HEK293 (cell line): ENCODE measurements at regions not wholly inside any gene's neighbourhood (a gene's known extent, or its start where the extent isn't known, plus 50 kb on each side); places are given as distances from the start of the nearest gene placed in this dataset.

Source experiments
- CTCF ChIA-PET: fragments of 350-600 bp; formaldehyde crosslinking; extraction: SDS; loops from one replicate; lab custom pipeline; 2021; ENCODE audit warnings: antibody characterized with exemption; lab: Yijun Ruan, JAX
- POLR2A ChIA-PET: fragments of 300-600 bp; formaldehyde crosslinking; extraction: SDS; loops from one replicate; lab custom pipeline; 2020; ENCODE audit warnings: antibody characterized with exemption, inconsistent platforms; lab: Yijun Ruan, JAX
- H3K27ac ChIP-seq: fragments of 200-500 bp; sonication (Bioruptor generic); 2 replicates; pipeline ENCODE4 v1.5.1; 2014; ENCODE audit warnings: low read depth, low read length, control low read depth, inconsistent platforms; ENCODE audit errors: extremely low read depth
- H3K36me3 ChIP-seq, 2 experiments: fragments of 200-500 bp in 1 of 2; sonication (Bioruptor generic) in 1 of 2; 1 replicate in 1 of 2; 2 replicates in 1 of 2; pipeline ENCODE4 v1.5.1; 2014 to 2017; ENCODE audit warnings: inconsistent platforms in 2 of 2, low read length in 2 of 2; ENCODE audit not compliant: control insufficient read depth in 2 of 2, insufficient read depth in 1 of 2
- H3K4me1 ChIP-seq: fragments of 200-500 bp; sonication (Bioruptor generic); 2 replicates; pipeline ENCODE4 v1.5.1; 2014; ENCODE audit warnings: mild to moderate bottlenecking, low read length, inconsistent platforms; ENCODE audit not compliant: control insufficient read depth, insufficient read depth
- H3K4me3 ChIP-seq: 2 replicates; pipeline ENCODE4 v1.5.1; 2011; ENCODE audit warnings: low read depth, mild to moderate bottlenecking, control low read depth, low read length, moderate library complexity
- H3K9me3 ChIP-seq: fragments of 200-500 bp; sonication (Bioruptor generic); 2 replicates; pipeline ENCODE4 v1.5.1; 2014; ENCODE audit warnings: low read depth, low read length, inconsistent platforms; ENCODE audit not compliant: control insufficient read depth, insufficient read depth
- FEZF1 ChIP-seq: fragments of 450-650 bp; formaldehyde crosslinking; IDR thresholded peaks from 2 replicates; pipeline ENCODE4 v1.5.1; 2016; ENCODE audit warnings: missing biosample characterization, missing genetic modification characterization
- IKZF3 ChIP-seq: fragments of 450-650 bp; IDR thresholded peaks from 2 replicates; pipeline ENCODE4 v1.5.0; 2018; ENCODE audit warnings: missing biosample characterization, mild to moderate bottlenecking, missing genetic modification characterization, moderate library complexity
- KLF10 ChIP-seq: fragments of 450-650 bp; IDR thresholded peaks from 2 replicates; pipeline ENCODE4 v1.5.1; 2018; ENCODE audit warnings: missing biosample characterization, mild to moderate bottlenecking, missing genetic modification characterization
- ZNF10 ChIP-seq: fragments of 450-650 bp; formaldehyde crosslinking; IDR thresholded peaks from 2 replicates; pipeline ENCODE4 v1.5.1; 2017; ENCODE audit warnings: missing biosample characterization, missing genetic modification characterization
- ZNF184 ChIP-seq: fragments of 450-650 bp; IDR thresholded peaks from 2 replicates; pipeline ENCODE4 v1.5.1; 2018; ENCODE audit warnings: missing biosample characterization, mild to moderate bottlenecking, missing genetic modification characterization
- ZNF211 ChIP-seq: fragments of 450-650 bp; formaldehyde crosslinking; IDR thresholded peaks from 2 replicates; pipeline ENCODE4 v1.5.1; 2016; ENCODE audit warnings: low read depth, missing biosample characterization, missing genetic modification characterization
- ZNF23 ChIP-seq: fragments of 450-650 bp; formaldehyde crosslinking; IDR thresholded peaks from 2 replicates; pipeline ENCODE4 v1.5.1; 2016; ENCODE audit warnings: missing biosample characterization, missing genetic modification characterization, borderline replicate concordance
- ZNF266 ChIP-seq: fragments of 450-650 bp; formaldehyde crosslinking; IDR thresholded peaks from 2 replicates; pipeline ENCODE4 v1.5.1; 2016; ENCODE audit warnings: missing biosample characterization, missing genetic modification characterization, low read depth
- ZNF302 ChIP-seq: fragments of 450-650 bp; formaldehyde crosslinking; IDR thresholded peaks from 2 replicates; pipeline ENCODE4 v1.5.1; 2016; ENCODE audit warnings: missing biosample characterization, missing genetic modification characterization, low read depth
- ZNF366 ChIP-seq: fragments of 450-650 bp; formaldehyde crosslinking; conservative IDR thresholded peaks from 2 replicates; pipeline ENCODE4 v1.5.1; 2016; ENCODE audit warnings: missing biosample characterization, missing genetic modification characterization
- ZNF416 ChIP-seq: fragments of 450-650 bp; formaldehyde crosslinking; IDR thresholded peaks from 2 replicates; pipeline ENCODE4 v1.5.1; 2016; ENCODE audit warnings: missing biosample characterization, missing genetic modification characterization
- ZNF426 ChIP-seq: fragments of 450-650 bp; formaldehyde crosslinking; IDR thresholded peaks from 2 replicates; pipeline ENCODE4 v1.5.1; 2017; ENCODE audit warnings: missing biosample characterization, missing genetic modification characterization, mild to moderate bottlenecking, inconsistent platforms, moderate library complexity
- ZNF48 ChIP-seq: fragments of 450-650 bp; formaldehyde crosslinking; IDR thresholded peaks from 2 replicates; pipeline ENCODE4 v1.5.1; 2016; ENCODE audit warnings: missing biosample characterization, missing genetic modification characterization
- ZNF510 ChIP-seq: fragments of 450-650 bp; formaldehyde crosslinking; IDR thresholded peaks from 2 replicates; pipeline ENCODE4 v1.5.1; 2018; ENCODE audit warnings: mild to moderate bottlenecking, missing genetic modification characterization, missing biosample characterization; ENCODE audit not compliant: insufficient replicate concordance
- ZNF580 ChIP-seq: fragments of 450-650 bp; formaldehyde crosslinking; IDR thresholded peaks from 2 replicates; pipeline ENCODE4 v1.5.1; 2016; ENCODE audit warnings: missing biosample characterization, missing genetic modification characterization
- ZNF610 ChIP-seq: fragments of 450-650 bp; formaldehyde crosslinking; IDR thresholded peaks from 2 replicates; pipeline ENCODE4 v1.5.1; 2016; ENCODE audit warnings: missing biosample characterization, missing genetic modification characterization, borderline replicate concordance
- ZNF626 ChIP-seq: fragments of 450-650 bp; sonication (Bioruptor Pico); formaldehyde crosslinking; IDR thresholded peaks from 2 replicates; pipeline ENCODE4 v1.5.1; 2018; ENCODE audit warnings: missing biosample characterization, missing genetic modification characterization, inconsistent platforms
- ZNF664 ChIP-seq: fragments of 450-650 bp; formaldehyde crosslinking; IDR thresholded peaks from 2 replicates; pipeline ENCODE4 v1.5.1; 2016; ENCODE audit warnings: missing biosample characterization, missing genetic modification characterization
- ZNF677 ChIP-seq: fragments of 450-650 bp; IDR thresholded peaks from 2 replicates; pipeline ENCODE4 v1.5.0; 2018; ENCODE audit warnings: missing biosample characterization, mild to moderate bottlenecking, missing genetic modification characterization, moderate library complexity
- ZNF76 ChIP-seq: fragments of 450-650 bp; formaldehyde crosslinking; IDR thresholded peaks from 2 replicates; pipeline ENCODE4; 2016; ENCODE audit warnings: low read depth, missing biosample characterization, missing genetic modification characterization, borderline replicate concordance
- ZSCAN23 ChIP-seq: fragments of 450-650 bp; formaldehyde crosslinking; IDR thresholded peaks from 2 replicates; pipeline ENCODE4 v1.5.1; 2016; ENCODE audit warnings: missing biosample characterization, missing genetic modification characterization
- ZSCAN4 ChIP-seq: fragments of 450-650 bp; formaldehyde crosslinking; IDR thresholded peaks from 2 replicates; pipeline ENCODE4 v1.5.1; 2017; ENCODE audit warnings: missing biosample characterization, missing genetic modification characterization
- TF ChIP-seq, protein P1 (sequence below): fragments of 450-650 bp; formaldehyde crosslinking; IDR thresholded peaks from 2 replicates; pipeline ENCODE4 v1.5.1; 2016; ENCODE audit warnings: missing biosample characterization, missing genetic modification characterization
- TF ChIP-seq, protein P2 (sequence below): fragments of 450-650 bp; formaldehyde crosslinking; conservative IDR thresholded peaks from 2 replicates; pipeline ENCODE4 v1.5.1; 2016; ENCODE audit warnings: low read depth, missing biosample characterization, missing genetic modification characterization

DNA sequence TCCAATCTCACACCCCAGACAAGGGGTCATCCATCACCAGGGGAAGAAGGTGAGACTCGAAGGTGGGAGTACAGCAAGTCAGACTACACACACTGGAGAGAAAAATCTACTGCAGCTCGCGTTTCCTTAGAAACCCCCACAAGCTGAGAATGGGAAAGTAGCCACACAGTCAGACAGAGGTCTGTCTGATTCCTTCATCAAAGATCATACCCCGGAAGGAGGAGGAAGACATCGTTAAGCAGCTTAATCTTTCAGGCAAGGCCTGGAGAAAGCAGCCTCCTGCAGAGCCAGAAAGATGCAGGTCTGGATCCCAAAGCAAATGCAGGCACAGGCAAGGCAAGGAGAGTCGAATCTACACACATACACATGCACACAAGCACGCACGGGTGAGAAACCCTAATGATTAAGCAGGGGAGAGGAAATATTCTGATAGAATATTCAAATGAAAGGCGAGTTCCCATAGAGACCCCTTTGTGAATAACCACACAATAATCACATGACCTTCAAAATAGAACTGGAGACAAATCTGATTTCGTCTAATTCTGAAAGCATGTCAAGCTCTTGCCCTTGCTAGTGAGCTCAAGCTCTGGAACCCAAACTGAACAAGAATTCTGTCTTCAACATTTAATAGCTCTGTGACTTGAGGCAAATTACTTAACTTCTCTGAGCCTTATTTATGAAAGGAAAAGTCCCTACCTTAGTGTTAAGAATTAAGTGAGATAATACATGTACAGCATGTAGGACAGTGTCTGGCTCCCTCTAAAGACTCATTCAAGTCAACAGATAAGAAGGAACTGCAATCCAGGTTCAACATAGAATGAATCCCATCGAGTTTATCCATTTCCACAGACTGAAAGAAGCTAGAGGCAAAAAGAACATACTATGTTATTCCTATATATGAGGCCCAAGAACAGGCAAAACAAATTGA lies 387.8 kb downstream of the OMA1 start (continued):
- TF ChIP-seq ZNF510 (tag by site-specific recombination) (no peak), ZNF302 (tag by site-specific recombination) (no peak), ZSCAN23 (tag by site-specific recombination) (no peak), IKZF3 (no peak), ZNF10 (tag by site-specific recombination) (no peak), ZNF184 (no peak), ZNF48 (tag by site-specific recombination) (no peak), ZSCAN4 (no peak)

DNA sequence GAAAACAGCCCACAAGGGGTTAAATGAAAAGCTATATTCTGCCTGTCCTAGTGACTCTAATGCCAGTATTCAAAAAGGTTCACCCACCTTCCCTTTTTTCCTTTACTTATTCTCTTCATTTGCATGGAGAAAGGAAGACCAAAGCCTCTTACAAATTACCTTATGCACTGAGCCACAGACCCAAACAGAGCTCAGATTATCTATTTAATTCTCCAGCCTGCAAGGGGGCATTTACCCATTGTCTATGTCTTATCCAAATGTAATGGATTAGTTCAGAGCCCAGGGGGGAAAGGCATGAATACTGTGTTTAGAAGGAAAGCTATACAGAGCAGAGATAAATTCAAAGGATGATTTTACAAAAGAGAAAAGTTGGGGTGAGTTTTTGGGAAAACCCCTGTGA lies 388.5 kb downstream of the OMA1 start:
- TF ChIP-seq KLF10 (tag by site-specific recombination), result no peak
- TF ChIP-seq, protein P1, sequence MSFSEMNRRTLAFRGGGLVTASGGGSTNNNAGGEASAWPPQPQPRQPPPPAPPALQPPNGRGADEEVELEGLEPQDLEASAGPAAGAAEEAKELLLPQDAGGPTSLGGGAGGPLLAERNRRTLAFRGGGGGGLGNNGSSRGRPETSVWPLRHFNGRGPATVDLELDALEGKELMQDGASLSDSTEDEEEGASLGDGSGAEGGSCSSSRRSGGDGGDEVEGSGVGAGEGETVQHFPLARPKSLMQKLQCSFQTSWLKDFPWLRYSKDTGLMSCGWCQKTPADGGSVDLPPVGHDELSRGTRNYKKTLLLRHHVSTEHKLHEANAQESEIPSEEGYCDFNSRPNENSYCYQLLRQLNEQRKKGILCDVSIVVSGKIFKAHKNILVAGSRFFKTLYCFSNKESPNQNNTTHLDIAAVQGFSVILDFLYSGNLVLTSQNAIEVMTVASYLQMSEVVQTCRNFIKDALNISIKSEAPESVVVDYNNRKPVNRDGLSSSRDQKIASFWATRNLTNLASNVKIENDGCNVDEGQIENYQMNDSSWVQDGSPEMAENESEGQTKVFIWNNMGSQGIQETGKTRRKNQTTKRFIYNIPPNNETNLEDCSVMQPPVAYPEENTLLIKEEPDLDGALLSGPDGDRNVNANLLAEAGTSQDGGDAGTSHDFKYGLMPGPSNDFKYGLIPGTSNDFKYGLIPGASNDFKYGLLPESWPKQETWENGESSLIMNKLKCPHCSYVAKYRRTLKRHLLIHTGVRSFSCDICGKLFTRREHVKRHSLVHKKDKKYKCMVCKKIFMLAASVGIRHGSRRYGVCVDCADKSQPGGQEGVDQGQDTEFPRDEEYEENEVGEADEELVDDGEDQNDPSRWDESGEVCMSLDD, result no peak
- no peak for TF ChIP-seq ZNF23 (tag by site-specific recombination)
- TF ChIP-seq ZNF580 (tag by site-specific recombination), result no peak
- TF ChIP-seq ZNF610 (tag by site-specific recombination), result no peak
- TF ChIP-seq ZNF366, result no peak
- no peak for TF ChIP-seq FEZF1
- no peak for TF ChIP-seq ZNF266 (tag by site-specific recombination)
- no peak for TF ChIP-seq ZNF76 (tag by site-specific recombination)
- TF ChIP-seq, protein P2, sequence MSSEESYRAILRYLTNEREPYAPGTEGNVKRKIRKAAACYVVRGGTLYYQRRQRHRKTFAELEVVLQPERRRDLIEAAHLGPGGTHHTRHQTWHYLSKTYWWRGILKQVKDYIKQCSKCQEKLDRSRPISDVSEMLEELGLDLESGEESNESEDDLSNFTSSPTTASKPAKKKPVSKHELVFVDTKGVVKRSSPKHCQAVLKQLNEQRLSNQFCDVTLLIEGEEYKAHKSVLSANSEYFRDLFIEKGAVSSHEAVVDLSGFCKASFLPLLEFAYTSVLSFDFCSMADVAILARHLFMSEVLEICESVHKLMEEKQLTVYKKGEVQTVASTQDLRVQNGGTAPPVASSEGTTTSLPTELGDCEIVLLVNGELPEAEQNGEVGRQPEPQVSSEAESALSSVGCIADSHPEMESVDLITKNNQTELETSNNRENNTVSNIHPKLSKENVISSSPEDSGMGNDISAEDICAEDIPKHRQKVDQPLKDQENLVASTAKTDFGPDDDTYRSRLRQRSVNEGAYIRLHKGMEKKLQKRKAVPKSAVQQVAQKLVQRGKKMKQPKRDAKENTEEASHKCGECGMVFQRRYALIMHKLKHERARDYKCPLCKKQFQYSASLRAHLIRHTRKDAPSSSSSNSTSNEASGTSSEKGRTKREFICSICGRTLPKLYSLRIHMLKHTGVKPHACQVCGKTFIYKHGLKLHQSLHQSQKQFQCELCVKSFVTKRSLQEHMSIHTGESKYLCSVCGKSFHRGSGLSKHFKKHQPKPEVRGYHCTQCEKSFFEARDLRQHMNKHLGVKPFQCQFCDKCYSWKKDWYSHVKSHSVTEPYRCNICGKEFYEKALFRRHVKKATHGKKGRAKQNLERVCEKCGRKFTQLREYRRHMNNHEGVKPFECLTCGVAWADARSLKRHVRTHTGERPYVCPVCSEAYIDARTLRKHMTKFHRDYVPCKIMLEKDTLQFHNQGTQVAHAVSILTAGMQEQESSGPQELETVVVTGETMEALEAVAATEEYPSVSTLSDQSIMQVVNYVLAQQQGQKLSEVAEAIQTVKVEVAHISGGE, result no peak
- TF ChIP-seq ZNF626 (tag by site-specific recombination), result no peak
- TF ChIP-seq ZNF416 (tag by site-specific recombination), result no peak
- no peak for TF ChIP-seq ZNF426 (tag by site-specific recombination)
- no peak for TF ChIP-seq ZNF664
- no peak for TF ChIP-seq ZNF211
- TF ChIP-seq ZNF677, result no peak
- Histone ChIP-seq H3K27ac (no peak overlapping the region), H3K36me3 (no peaks in the 10 kb centered on the region), H3K4me1 (no peaks in the 10 kb centered on the region), H3K9me3 (no peaks in the 10 kb centered on the region), H3K4me3 (no peak overlapping the region)
- ChIA-PET CTCF (interaction anchor here (0.6 kb wide), 1 partner anchor 515 kb away, joined by 3 read pairs; no protein-coding TSS in a partner anchor), POLR2A (no interaction called here)
